HEK293T (cell line): ENCODE measurements at regions not wholly inside any gene's neighbourhood (a gene's known extent, or its start where the extent isn't known, plus 50 kb on each side); places are given as distances from the start of the nearest gene placed in this dataset.

Experiments used
- ARNT ChIP-seq: fragments of 450-650 bp; IDR thresholded peaks from 2 replicates; pipeline ENCODE4 v1.6.1; 2017; ENCODE audit warnings: mild to moderate bottlenecking
- BHLHE40 ChIP-seq: fragments of 450-650 bp; IDR thresholded peaks from 2 replicates; pipeline ENCODE4 v1.6.1; 2016; ENCODE audit warnings: mild to moderate bottlenecking, moderate library complexity, borderline replicate concordance
- ELF4 ChIP-seq: fragments of 450-650 bp; IDR thresholded peaks from 2 replicates; pipeline ENCODE4 v1.6.1; 2017; ENCODE audit warnings: antibody characterized with exemption
- FOXA1 ChIP-seq: fragments of 450-650 bp; IDR thresholded peaks from 2 replicates; pipeline ENCODE4 v1.6.1; 2016; ENCODE audit warnings: mild to moderate bottlenecking
- FOXK2 ChIP-seq: fragments of 450-650 bp; IDR thresholded peaks from 2 replicates; pipeline ENCODE4 v1.6.1; 2016; ENCODE audit warnings: mild to moderate bottlenecking
- FOXM1 ChIP-seq: fragments of 450-650 bp; IDR thresholded peaks from 2 replicates; pipeline ENCODE4 v1.6.1; 2017; ENCODE audit warnings: mild to moderate bottlenecking, borderline replicate concordance
- LEF1 ChIP-seq: fragments of 450-650 bp; IDR thresholded peaks from 2 replicates; pipeline ENCODE4 v1.6.1; 2017; ENCODE audit warnings: mild to moderate bottlenecking, borderline replicate concordance
- NFRKB ChIP-seq: fragments of 450-650 bp; IDR thresholded peaks from 2 replicates; pipeline ENCODE4 v1.6.1; 2016; ENCODE audit warnings: mild to moderate bottlenecking, moderate library complexity
- SP1 ChIP-seq: fragments of 450-650 bp; IDR thresholded peaks from 2 replicates; pipeline ENCODE4 v1.6.1; 2017
- SUZ12 ChIP-seq: fragments of 450-650 bp; IDR thresholded peaks from 2 replicates; pipeline ENCODE4 v1.6.1; 2016; ENCODE audit warnings: mild to moderate bottlenecking
- TARDBP ChIP-seq: fragments of 450-650 bp; IDR thresholded peaks from 2 replicates; pipeline ENCODE4 v1.6.1; 2016
- ZNF384 ChIP-seq: fragments of 450-650 bp; IDR thresholded peaks from 2 replicates; pipeline ENCODE4 v1.6.1; 2016

- TF ChIP-seq LEF1 (no peak), TARDBP (no peak), FOXM1 (no peak), SP1 (no peak), BHLHE40 (no peak), SUZ12 (no peak), FOXA1 (no peak), NFRKB (no peak), ZNF384 (no peak), ELF4 (no peak), FOXK2 (no peak), ARNT (no peak)
Measured at GRCh38 chr4:13201241-13201640, 282.9 kb downstream of the RAB28 start.
